ENCODE measurements at regions not wholly inside any gene's neighbourhood (a gene's known extent, or its start where the extent isn't known, plus 50 kb on each side); places are given as distances from the start of the nearest gene placed in this dataset.
A peak's percentile ranks its signal among the peaks of the same experiment; 100 is the strongest.

GRCh38 chr3:23075496-23075895 lies 127.6 kb upstream of the UBE2E2 start:
- Histone ChIP-seq H3K36me3 (no peaks in the 10 kb centered on the region), H3K27me3 (no peaks in the 10 kb centered on the region), H3K27ac (no peak overlapping the region), H3K9me3 (no peaks in the 10 kb centered on the region), H3K4me1 (no peaks in the 10 kb centered on the region), H3K4me3 (no peak overlapping the region)
- ATAC-seq (peak; percentile 13), DNase-seq (peak in 2 of 4 donors; percentile 66 to 68)
- intact Hi-C loops (cut with DNase I), result no loop called here
- no peak for TF ChIP-seq CTCF (IDR thresholded peaks at IDR 0.05)

- ATAC-seq (no peak), DNase-seq (no peak)
- no peaks in the 10 kb centered on the region for H3K4me1 ChIP-seq
- intact Hi-C loops (cut with DNase I), result no loop called here
- H3K27ac ChIP-seq, result no peak overlapping the region
- no peaks in the 10 kb centered on the region for H3K27me3 ChIP-seq
- no peaks in the 10 kb centered on the region for H3K9me3 ChIP-seq
- no peak overlapping the region for H3K4me3 ChIP-seq
- H3K36me3 ChIP-seq, result no peaks in the 10 kb centered on the region
- no peak for TF ChIP-seq CTCF (IDR thresholded peaks at IDR 0.05)
Measured at GRCh38 chr3:23076437-23076836, 126.7 kb upstream of the UBE2E2 start.

GRCh38 chr3:23077126-23077525 lies 126.0 kb upstream of the UBE2E2 start:
- no peaks in the 10 kb centered on the region for H3K4me1 ChIP-seq
- H3K36me3 ChIP-seq, result no peaks in the 10 kb centered on the region
- ATAC-seq (no peak), DNase-seq (no peak)
- intact Hi-C loops (cut with DNase I), result no loop called here
- no peaks in the 10 kb centered on the region for H3K9me3 ChIP-seq
- H3K27ac ChIP-seq, result no peak overlapping the region
- no peak overlapping the region for H3K4me3 ChIP-seq
- no peaks in the 10 kb centered on the region for H3K27me3 ChIP-seq
- no peak for TF ChIP-seq CTCF (IDR thresholded peaks at IDR 0.05)

- no peaks in the 10 kb centered on the region for H3K9me3 ChIP-seq
- H3K4me3 ChIP-seq, result no peak overlapping the region
- no peaks in the 10 kb centered on the region for H3K36me3 ChIP-seq
- no peak for TF ChIP-seq CTCF (IDR thresholded peaks at IDR 0.05)
- no peak for DNase-seq
- intact Hi-C loops (cut with DNase I), result no loop called here
- no peak overlapping the region for H3K27ac ChIP-seq
- no peaks in the 10 kb centered on the region for H3K27me3 ChIP-seq
- no peaks in the 10 kb centered on the region for H3K4me1 ChIP-seq
- no peak for ATAC-seq
Measured at GRCh38 chr3:23078735-23079134, 124.4 kb upstream of the UBE2E2 start.

- intact Hi-C loops (cut with DNase I), result no loop called here
Measured at GRCh38 chr3:23079976-23080375, 123.2 kb upstream of the UBE2E2 start.

More at GRCh38 chr3:23079976-23080375, 123.2 kb upstream of the UBE2E2 start:
- no peak overlapping the region for H3K4me3 ChIP-seq
- ATAC-seq (peak; percentile 57), DNase-seq (no peak)
- no peak for TF ChIP-seq CTCF (IDR thresholded peaks at IDR 0.05)
- no peaks in the 10 kb centered on the region for H3K36me3 ChIP-seq
- no peaks in the 10 kb centered on the region for H3K27me3 ChIP-seq
- H3K9me3 ChIP-seq, result no peaks in the 10 kb centered on the region
- H3K27ac ChIP-seq, result no peak overlapping the region
- peaks cover 0 to 2% of the 10 kb centered on the region in 2 donors for H3K4me1 ChIP-seq

All from left lung (tissue), 4 donors.